ENCODE measurements at regions not wholly inside any gene's neighbourhood (a gene's known extent, or its start where the extent isn't known, plus 50 kb on each side); places are given as distances from the start of the nearest gene placed in this dataset.
"Not testable (repeated sequence)": the region's sequence is repeated elsewhere in the genome, so short reads cannot be mapped to it uniquely, and the experiment has no call there.

- no peak for DNase-seq
- H3K27ac ChIP-seq, result no peak overlapping the region
- intact Hi-C loops (cut with DNase I), result no loop called here
- 78 to 92% methylated on average over 1 of the region's 1 CpG for WGBS, 2 donors
- H3K4me3 ChIP-seq, result no peak overlapping the region
- no peaks in the 10 kb centered on the region for H3K27me3 ChIP-seq
- H3K9me3 ChIP-seq, result no peaks in the 10 kb centered on the region
- H3K4me1 ChIP-seq, result no peaks in the 10 kb centered on the region
- H3K36me3 ChIP-seq, result no peaks in the 10 kb centered on the region
- TF ChIP-seq POLR2A (IDR thresholded peaks at IDR 0.05) (no peak), POLR2AphosphoS5 (IDR thresholded peaks at IDR 0.05) (no peak), EP300 (IDR thresholded peaks at IDR 0.05) (no peak)
- TF ChIP-seq, protein P1, sequence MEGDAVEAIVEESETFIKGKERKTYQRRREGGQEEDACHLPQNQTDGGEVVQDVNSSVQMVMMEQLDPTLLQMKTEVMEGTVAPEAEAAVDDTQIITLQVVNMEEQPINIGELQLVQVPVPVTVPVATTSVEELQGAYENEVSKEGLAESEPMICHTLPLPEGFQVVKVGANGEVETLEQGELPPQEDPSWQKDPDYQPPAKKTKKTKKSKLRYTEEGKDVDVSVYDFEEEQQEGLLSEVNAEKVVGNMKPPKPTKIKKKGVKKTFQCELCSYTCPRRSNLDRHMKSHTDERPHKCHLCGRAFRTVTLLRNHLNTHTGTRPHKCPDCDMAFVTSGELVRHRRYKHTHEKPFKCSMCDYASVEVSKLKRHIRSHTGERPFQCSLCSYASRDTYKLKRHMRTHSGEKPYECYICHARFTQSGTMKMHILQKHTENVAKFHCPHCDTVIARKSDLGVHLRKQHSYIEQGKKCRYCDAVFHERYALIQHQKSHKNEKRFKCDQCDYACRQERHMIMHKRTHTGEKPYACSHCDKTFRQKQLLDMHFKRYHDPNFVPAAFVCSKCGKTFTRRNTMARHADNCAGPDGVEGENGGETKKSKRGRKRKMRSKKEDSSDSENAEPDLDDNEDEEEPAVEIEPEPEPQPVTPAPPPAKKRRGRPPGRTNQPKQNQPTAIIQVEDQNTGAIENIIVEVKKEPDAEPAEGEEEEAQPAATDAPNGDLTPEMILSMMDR (IDR thresholded peaks at IDR 0.05), result no peak
Observed at GRCh38 chr13:89383891-89384290, 1712.7 kb downstream of the SLITRK5 start.

DNA sequence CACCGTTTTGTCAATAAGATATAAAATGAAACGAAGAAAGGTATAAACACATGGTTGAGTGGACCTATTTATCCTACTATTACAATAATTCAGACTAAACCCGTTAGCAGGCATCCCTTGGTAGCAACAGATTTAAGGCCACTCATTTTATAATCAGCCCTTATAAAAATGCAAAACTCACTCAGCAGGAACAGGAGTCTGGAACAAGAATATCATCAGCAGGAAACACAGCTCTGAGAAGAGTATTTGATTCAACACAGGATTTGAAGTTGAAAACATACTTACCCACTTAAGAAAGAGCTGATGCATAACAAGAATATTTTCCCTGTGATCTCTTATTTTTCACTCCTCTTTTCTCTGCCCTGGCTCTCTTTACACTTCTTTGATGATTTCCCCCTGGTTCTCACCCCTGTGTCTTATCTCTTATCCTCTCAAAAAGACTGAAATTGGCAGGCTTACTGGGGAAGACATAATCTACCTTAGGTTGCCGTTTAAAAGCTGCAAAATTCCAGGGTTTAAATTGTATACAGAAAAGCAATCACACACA, 1722.7 kb downstream of the SLITRK5 start:
- H3K4me1 ChIP-seq, result no peaks in the 10 kb centered on the region
- DNase-seq, result no peak
- TF ChIP-seq, protein P1 (IDR thresholded peaks at IDR 0.05), result no peak
- TF ChIP-seq EP300 (IDR thresholded peaks at IDR 0.05) (no peak), POLR2A (IDR thresholded peaks at IDR 0.05) (no peak), POLR2AphosphoS5 (IDR thresholded peaks at IDR 0.05) (no peak)
- intact Hi-C loops (cut with DNase I), result no loop called here
- H3K9me3 ChIP-seq, result no peaks in the 10 kb centered on the region
- WGBS, 2 donors, result 50 to 56% methylated on average over 4 of the region's 4 CpGs
- H3K4me3 ChIP-seq, result no peak overlapping the region
- no peaks in the 10 kb centered on the region for H3K27me3 ChIP-seq
- H3K36me3 ChIP-seq, result no peaks in the 10 kb centered on the region
- H3K27ac ChIP-seq, result no peak overlapping the region

GRCh38 chr13:89401264-89401675, 1730.1 kb downstream of the SLITRK5 start:
- H3K9me3 ChIP-seq, result no peaks in the 10 kb centered on the region
- DNase-seq, result no peak
- H3K36me3 ChIP-seq, result no peaks in the 10 kb centered on the region
- H3K27ac ChIP-seq, result no peak overlapping the region
- H3K4me1 ChIP-seq, result no peaks in the 10 kb centered on the region
- TF ChIP-seq, protein P1 (IDR thresholded peaks at IDR 0.05), result no peak
- TF ChIP-seq POLR2AphosphoS5 (IDR thresholded peaks at IDR 0.05), result no peak
- no peak for TF ChIP-seq EP300 (IDR thresholded peaks at IDR 0.05)
- no peak for TF ChIP-seq POLR2A (IDR thresholded peaks at IDR 0.05)
- 38 to 48% methylated on average over 2 of the region's 2 CpGs for WGBS, 2 donors
- no peak overlapping the region for H3K4me3 ChIP-seq
- intact Hi-C loops (cut with DNase I), result no loop called here
- H3K27me3 ChIP-seq, result no peaks in the 10 kb centered on the region

- Histone ChIP-seq H3K36me3 (no peaks in the 10 kb centered on the region), H3K27ac (no peak overlapping the region), H3K27me3 (no peaks in the 10 kb centered on the region), H3K4me1 (no peaks in the 10 kb centered on the region), H3K4me3 (no peak overlapping the region), H3K9me3 (no peaks in the 10 kb centered on the region)
- TF ChIP-seq POLR2AphosphoS5 (IDR thresholded peaks at IDR 0.05) (no peak), POLR2A (IDR thresholded peaks at IDR 0.05) (no peak), EP300 (IDR thresholded peaks at IDR 0.05) (no peak)
- TF ChIP-seq, protein P1 (IDR thresholded peaks at IDR 0.05), result no peak
- 84 to 85% methylated on average over 1 of the region's 1 CpG for WGBS, 2 donors
- intact Hi-C loops (cut with DNase I), result no loop called here
- no peak for DNase-seq
Observed at GRCh38 chr13:89402211-89402610, 1731.0 kb downstream of the SLITRK5 start.

- intact Hi-C loops (cut with DNase I); H3K27ac ChIP-seq; H3K27me3 ChIP-seq; H3K36me3 ChIP-seq; H3K4me1 ChIP-seq; DNase-seq; H3K9me3 ChIP-seq; H3K4me3 ChIP-seq: not testable (repeated sequence)
- WGBS, 2 donors, result 90 to 91% methylated on average over 6 of the region's 6 CpGs
Observed at GRCh38 chr13:89406096-89406495, 1734.9 kb downstream of the SLITRK5 start.

Data from sigmoid colon (tissue), 6 donors.